ENCODE measurements at regions not wholly inside any gene's neighbourhood (a gene's known extent, or its start where the extent isn't known, plus 50 kb on each side); places are given as distances from the start of the nearest gene placed in this dataset.

DNA sequence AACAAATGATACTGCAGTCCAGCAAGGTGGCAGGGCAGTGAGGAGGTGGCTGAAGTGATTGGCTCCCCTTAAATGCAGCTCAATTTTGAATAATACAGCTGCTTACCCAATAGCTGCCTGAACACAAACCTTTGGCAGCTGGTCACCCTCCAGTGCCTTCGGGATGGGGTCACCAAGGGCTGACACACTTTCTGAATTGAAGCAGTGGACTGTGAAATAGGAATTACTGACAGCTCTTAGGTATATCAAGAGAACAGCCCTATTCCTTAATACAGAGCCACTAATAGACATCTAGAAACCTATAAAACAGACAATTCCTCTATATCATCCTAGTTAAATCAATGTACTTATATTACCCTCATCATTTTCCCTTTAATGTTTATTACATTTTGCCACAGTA lies 474.2 kb upstream of the KIRREL3 start:
- TF ChIP-seq CTCF (IDR thresholded peaks at IDR 0.05; ENCODE audit: insufficient read depth, low read depth, low read length), result no peak
- no peak for DNase-seq (ENCODE audit: low read depth)
- H3K4me3 ChIP-seq (ENCODE audit: low read depth, low read length), result no peak overlapping the region

- no peak for DNase-seq (ENCODE audit: low read depth)
- H3K4me3 ChIP-seq (ENCODE audit: low read depth, low read length), result no peak overlapping the region
- TF ChIP-seq CTCF (IDR thresholded peaks at IDR 0.05; ENCODE audit: insufficient read depth, low read depth, low read length), result no peak
Measured at GRCh38 chr11:127472505-127472904, 471.9 kb upstream of the KIRREL3 start.

GRCh38 chr11:127471662-127472061 lies 471.1 kb upstream of the KIRREL3 start:
- no peak overlapping the region for H3K4me3 ChIP-seq (ENCODE audit: low read depth, low read length)
- TF ChIP-seq CTCF (IDR thresholded peaks at IDR 0.05; ENCODE audit: insufficient read depth, low read depth, low read length), result no peak
- DNase-seq (ENCODE audit: low read depth), result no peak

- TF ChIP-seq CTCF (IDR thresholded peaks at IDR 0.05; ENCODE audit: insufficient read depth, low read depth, low read length), result no peak
- no peak for DNase-seq (ENCODE audit: low read depth)
- no peak overlapping the region for H3K4me3 ChIP-seq (ENCODE audit: low read depth, low read length)
Measured at GRCh38 chr11:127470306-127470884, 469.8 kb upstream of the KIRREL3 start.

GRCh38 chr11:127464325-127464724 lies 463.8 kb upstream of the KIRREL3 start:
- H3K4me3 ChIP-seq (ENCODE audit: low read depth, low read length), result no peak overlapping the region
- no peak for TF ChIP-seq CTCF (IDR thresholded peaks at IDR 0.05; ENCODE audit: insufficient read depth, low read depth, low read length)
- no peak for DNase-seq (ENCODE audit: low read depth)

DNA sequence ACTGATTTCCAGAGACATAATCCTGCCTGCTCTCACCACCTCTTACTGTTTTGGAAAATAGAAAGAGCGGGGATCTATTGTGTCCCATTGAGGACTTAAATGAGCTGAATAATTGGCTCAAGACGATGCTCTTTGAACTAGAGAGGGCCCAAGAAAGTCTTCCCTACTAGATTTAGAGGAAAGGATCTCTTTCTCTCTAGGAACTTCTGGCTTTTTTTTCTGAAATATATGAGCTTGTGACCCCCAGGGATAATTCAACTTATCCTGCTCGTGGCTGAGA lies 461.4 kb upstream of the KIRREL3 start:
- H3K4me3 ChIP-seq (ENCODE audit: low read depth, low read length), result no peak overlapping the region
- no peak for TF ChIP-seq CTCF (IDR thresholded peaks at IDR 0.05; ENCODE audit: insufficient read depth, low read depth, low read length)
- no peak for DNase-seq (ENCODE audit: low read depth)

Measured in fibroblast of villous mesenchyme (primary cell).